NCI-H345 treated with DMSO at 0.1 percent for 48 hours (cell line): ENCODE measurements at regions not wholly inside any gene's neighbourhood (a gene's known extent, or its start where the extent isn't known, plus 50 kb on each side); places are given as distances from the start of the nearest gene placed in this dataset.
"Not testable (repeated sequence)": the region's sequence is repeated elsewhere in the genome, so short reads cannot be mapped to it uniquely, and the experiment has no call there.

Experiments
- DNase-seq: peaks from one replicate; lab custom pipeline; 2025; ENCODE audit not compliant: unreplicated experiment; lab: John Stamatoyannopoulos, UW

DNA sequence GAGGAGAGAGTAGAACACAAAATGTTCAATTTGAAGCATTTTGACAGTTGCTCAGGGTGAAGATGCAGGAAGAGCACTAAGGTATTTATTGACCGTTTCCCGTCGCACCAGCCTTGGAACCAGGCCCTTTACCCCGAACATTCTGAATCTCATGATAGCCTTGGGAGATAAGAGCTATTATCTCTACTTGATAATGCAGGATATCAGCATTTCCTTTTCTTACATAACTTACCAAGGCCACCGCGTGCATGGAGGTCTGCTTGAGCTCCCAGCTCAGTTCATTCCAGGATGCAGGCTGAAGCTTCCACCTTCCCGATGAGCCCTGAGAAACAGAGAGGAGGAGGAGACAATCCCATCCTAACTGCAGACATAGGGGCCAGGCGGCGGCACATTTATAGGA is 324.2 kb upstream of the COBL start:
- DNase-seq: no peak

DNA sequence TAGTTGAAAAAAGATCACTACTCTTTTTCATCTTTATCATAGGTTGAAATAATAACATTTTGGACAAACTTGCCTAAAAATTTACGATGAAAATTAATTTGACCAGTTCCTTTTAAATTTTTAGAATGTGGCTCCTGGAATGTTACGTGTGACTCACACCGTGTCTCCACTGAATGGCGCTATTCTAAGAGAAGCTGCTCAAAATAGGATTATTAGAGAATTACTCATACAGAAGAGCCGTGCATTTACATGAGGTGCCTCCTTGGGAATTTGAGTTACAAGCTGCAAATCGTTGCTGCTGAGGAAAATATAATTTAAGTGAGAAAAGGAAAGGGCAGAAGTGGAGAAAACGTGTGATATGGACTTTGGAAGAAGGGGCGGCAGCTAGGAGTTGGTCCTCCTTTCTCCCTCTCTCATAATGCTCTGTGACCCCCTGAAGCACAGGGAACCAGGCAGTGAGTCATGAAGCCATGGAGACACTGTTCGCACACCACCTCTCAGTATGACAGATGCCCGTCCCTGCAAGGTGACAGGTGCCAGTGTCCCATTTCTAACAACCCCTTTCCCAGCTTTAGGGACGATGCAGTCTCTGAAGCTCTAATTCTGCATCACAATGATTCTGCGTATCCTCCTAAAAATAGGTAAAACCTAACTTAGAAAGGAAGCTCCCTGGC is 323.2 kb upstream of the COBL start:
- DNase-seq: no peak

DNA sequence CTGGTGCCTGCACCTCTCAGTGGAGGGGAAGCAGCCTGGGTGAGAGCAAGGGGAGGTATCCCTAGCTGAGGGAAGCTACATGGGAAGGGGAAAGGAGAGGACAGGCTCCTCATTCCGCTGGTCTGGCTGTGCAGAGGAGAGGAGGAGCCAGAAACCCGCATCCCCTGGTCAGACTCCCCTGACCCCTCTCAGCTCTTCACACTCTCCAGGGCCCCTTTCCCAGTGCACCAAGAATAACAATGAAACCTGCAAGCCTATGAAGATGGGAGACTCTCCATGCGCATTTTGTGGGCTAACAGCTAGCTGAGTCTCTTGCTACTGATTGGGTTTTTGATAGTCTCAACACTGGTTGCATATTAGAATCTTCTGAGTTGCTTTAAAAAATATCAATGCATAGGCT is 319.9 kb upstream of the COBL start:
- DNase-seq: no peak

DNA sequence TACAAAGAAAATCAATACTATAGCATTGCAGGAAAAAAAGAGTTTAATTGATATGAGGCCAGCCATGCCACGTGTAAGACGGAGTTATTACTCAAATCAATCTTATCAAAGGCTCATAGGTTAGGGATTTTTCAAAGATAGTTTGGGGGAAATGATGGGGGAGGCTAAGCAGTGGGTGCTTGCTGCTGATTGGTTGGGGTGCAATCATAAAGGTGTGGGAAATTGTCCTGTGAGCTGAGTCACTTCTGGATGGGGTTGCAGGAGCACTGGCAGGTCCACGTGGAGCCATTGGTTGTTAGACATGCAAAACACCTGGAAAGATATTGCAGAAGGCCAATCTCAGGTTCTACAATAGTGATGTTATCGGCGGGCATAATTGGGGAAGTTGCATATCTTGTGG is 319.2 kb upstream of the COBL start:
- no peak for DNase-seq

DNA sequence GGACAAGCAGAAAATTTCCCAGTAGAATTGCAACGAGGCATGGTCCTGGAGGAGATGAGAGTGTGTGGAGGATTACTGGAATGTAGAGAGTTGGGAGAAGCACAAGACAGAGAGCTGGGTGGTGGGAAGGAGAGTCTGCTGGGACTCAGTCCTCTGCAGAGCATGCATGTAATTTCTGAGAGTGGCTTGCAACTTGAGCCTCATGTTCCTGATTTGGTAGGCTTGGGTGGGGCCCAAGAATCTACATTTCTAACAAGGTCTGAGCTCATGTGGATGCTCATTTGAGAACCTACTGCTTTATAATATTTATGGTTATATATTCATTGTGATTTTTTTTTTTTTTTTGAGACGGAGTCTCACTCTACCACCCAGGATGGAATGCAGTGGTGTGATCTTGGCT is 317.9 kb upstream of the COBL start:
- DNase-seq: no peak

DNA sequence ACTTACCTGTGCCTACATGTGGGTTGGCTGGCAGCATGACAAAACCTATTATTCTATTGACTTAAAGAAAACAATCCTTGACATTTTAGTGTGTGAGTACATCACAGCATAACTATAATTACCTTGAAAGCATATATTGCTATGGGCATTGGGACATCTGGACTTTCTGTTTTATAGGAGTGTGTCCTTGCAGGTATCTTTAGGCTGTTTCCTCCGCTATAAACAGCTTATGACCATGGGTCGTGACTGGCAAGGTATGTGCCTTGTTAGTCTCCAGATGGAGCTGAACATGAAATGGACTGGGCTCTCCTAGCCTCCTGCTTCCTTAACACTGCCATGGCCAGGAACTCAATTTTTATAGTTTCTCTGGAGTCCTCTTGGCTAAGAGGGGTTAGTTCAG is 317.4 kb upstream of the COBL start:
- no peak for DNase-seq

DNA sequence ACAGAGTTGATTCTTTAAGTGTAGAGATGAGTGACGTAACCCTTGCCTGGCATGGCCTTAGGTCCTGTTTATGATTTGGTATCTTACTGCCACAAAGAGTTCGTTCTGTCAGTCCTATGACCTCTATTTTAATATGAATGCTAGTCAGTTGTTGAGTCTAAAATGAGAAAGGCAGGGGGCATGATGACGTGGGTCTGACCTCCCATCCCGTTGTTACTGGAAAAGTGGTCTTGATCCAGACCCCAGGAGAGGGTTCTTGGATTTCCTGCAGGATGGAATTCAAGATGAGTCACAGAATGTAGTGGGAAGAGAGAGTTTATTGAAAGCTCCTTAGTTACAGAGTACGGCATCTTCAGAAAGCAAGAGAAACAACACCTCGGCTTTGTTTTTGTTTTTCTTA is 317.0 kb upstream of the COBL start:
- DNase-seq: no peak

DNA sequence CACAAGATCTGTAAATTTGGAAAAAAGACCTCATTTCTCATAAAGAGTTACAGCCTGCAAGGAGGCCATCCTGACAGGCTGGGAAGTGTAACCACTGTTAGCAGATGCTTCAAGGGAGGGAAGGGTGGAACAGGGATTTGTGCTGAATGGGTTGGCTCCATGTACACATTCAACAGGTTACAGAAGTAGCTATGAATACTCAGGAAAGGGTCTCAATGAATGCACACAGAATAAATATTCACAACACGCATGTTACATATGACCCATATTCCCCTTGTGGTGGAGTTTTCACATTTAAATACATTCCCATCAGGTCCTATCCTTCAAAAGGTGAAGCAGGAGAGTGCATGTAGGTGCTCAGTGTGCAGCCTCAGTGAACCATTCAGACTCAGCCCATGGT is 316.4 kb upstream of the COBL start:
- DNase-seq: no peak

DNA sequence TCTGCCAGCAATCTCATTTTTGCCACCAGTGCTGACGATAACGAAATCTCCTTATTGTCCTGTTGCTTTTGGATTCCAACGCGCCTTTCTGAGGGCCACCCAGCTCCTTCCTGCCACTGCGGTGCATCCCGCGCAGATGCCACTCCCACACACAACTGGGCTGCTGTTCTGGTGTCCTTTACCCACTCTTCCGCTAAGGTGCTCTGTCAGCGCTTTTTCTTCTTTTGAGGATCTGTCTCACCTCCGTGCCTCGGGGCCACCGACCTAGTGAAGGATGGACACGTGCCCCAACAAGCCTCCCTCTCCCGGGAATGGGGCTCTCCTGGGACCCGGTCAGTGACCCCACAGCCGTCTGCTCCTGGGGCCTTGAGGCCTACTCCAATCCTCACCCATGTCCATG is 314.3 kb upstream of the COBL start:
- DNase-seq: no peak

DNA sequence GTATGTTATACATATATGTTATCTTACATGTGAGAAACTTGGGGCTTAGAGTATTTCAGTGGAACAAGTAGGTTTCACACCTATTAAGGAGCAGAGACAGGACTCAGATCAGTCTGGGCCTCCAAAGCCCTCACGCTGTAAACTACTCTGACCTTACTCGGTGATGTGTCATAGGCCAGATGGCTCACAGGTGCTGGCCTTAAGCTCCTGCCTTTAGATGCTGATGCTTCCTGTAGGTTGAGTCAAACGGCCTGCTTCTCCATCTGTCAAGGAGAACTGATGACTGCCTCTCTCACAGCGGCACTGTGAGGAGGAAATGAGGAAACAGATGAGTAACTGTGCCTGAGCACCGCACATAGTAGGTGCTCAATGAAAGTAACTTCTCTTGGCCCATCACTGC is 312.6 kb upstream of the COBL start:
- DNase-seq: no peak

DNA sequence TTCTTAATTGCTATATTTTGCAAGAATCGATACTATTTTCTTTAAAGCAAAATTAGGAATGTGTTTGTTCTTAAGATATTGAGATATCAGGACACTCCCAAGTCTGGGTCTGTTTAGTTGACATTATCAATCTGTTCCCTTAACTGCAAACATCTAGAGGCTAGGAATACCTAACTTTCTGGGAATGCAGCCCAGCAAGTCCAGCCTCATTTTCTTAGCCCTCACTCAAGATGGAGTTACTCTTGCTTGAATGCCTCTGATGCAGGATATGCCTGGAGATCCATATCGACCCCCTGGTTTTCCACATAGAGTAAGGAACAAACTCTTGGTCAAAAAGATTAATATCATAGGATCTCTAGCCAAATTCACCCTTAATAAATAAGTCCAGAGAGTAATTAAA is 305.3 kb upstream of the COBL start:
- no peak for DNase-seq

DNA sequence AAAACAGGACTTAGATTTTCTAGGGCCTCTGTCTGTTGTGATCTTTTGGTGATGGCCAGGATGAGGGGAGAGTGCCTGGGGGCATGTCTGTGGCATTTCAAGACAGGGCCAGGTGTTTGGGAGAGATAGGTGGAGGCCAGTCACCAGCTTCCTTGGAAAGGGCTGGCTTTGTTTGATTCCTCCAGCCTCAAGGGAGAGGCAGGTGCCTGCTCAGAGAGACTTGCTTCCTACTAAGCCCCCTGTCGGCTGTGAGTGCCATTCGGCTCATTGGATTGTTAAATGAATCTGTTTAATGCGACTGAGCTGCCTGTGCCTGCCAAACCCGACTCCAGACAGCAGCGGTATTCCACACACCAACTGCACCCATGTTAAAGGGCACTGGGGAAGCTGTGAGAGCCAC is 304.1 kb upstream of the COBL start:
- DNase-seq: no peak

DNA sequence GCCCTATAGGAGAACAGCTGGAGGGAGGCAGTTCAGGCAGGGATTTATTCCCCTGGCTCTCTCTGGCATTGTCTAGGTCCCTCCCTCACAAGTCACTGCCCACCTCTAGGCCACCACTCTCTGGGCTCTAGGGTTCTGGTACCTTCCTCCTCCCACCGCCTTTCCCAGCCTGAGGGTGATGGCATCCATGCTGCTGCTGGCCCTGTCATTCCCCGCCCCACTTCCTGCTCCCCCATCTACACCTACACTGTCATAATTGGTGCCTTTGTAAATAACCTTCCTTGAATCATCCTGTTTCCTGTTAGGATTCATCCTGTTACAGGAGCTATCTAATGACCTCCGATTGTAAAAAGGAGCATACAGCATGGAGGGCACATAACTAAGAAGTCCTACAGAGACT is 303.3 kb upstream of the COBL start:
- DNase-seq: no peak

DNA sequence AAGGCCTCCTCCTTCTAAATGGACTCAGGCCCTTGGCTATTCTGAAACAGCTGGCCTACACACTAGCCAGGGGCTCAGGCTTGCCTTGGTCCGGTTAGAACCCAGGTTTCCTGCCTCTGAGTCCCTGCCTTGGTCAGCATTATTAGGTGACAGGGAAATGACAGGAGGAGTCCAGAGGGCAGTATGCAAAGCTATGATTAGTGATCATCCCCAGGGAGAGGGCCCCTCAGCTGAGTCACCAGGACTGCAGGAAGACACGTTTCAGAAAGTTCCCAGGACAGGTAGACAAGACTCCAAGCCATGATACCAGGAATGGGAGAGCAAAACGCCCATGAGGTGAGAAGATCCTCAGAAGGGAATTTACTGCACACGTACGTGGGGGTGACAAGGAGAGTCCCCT is 301.1 kb upstream of the COBL start:
- DNase-seq: no peak

DNA sequence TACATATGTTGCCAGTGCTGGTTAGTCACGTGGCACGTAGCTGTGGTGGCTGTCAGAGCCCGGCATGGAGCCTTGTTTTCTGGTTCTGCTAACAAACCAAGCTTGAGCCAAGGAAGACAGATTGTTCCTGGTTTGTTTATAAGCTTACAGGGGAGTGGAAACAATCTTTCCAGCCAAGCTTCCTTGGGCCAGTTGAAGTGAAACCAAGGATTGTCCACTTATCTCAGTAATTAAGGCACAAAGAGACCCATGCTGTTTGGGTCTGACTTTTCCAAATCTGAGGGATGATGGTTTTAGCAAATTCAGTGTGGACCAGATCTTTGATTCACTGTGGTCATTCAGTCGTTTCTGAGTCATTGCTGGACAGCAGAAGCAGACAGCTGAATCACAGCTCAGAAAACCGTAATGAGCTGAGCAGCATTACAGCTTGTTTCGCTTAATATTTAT is 297.3 kb upstream of the COBL start:
- DNase-seq: no peak

DNA sequence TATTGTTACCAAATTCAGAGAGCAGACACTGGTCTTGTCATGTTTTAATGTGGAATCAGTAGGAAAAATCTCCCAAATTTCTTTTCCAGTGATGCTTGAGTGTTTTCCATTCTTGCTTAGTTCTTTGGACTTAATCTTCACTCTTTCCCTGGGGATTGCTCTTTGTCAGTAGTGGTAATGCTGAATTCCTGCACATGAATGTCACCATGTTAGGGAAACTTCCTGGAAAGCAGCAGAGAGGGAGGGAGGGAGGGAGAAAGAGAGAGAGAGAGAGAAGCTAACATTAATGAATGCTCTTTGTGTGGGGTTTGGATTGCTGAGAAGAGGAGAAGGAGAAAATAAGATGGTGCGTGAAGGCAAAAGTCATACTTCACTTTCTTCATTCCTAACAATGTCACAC is 295.3 kb upstream of the COBL start:
- DNase-seq: no peak

DNA sequence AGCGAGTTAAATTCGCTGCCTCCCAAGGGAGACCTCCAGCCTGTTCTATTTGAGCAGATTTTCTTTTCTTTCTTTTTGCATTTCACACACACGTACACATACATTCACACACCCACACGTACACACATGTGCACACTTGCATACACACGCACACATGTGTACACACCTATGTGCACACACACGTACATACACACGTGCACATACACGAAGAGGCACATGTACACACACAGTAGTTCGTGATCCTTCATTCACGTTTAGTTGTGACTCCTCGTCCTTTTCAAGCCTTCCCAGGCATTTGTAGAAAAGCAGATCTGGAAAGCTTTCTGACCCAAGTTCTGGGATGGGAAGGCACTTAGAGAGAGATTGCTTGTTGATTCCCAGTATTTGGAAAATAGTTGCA is 290.8 kb upstream of the COBL start:
- DNase-seq: no peak

DNA sequence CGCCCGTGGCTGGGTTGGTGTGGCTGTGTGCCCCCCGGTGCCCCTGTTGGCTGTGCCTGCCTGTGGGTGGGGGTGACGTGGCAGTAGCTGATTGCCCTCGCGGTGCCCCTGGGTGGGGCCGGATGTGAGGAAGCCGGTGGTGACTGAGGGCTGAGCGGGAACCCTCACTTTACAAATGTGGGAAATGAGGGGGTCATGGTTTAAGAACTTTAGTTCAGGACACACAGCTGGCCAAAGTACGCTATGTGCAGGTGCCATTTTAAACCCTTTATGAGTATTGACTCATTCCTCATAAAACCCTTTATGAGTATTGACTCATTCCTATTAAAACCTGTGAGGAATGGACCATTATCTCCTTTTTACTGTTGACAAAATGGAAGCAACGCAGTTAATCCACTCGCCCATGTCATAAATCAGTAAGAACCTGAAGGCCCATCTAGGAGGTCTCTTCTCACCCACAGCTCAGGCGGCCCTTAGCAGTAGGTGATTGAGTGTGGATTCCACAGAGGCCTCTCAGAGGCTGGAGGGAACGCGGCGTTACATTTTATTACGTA is 290.1 kb upstream of the COBL start:
- no peak for DNase-seq

DNA sequence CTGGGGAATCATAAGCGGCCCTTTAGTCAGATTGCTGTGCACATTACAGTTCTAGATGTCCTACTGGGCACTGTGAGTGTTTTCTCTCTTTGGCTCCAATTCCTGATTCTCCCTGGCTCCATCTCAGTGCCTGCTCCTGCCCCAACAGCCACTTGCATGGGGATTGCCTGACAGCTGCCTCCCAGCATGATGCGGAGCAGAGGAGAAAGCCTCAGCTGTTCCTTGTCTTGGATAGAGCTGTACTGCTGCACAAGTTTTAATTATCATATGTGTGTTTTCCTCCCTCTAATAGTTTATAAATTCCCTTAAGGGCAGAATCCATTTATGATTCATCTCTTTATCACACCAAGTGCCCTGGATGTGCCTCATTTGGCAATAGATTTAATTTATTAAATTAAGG is 285.8 kb upstream of the COBL start:
- no peak for DNase-seq

DNA sequence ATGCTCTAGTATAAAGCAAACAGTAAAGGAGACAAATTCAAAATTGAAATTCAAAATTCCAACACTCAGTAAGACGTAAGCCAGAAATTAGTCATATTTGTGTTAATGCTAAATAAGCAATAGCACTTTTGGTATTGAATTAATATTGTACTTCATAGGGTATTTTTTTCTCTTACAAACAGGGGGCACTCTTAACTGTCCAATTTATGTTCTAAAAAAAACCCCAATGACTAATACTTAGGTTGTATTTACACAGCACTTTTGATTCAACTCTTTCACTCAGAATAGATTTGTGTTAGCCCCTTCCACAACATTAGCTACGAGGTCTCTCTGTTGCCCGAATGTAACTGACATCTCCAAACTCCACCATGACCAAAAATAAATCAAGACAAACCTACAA is 284.9 kb upstream of the COBL start:
- DNase-seq: no peak

DNA sequence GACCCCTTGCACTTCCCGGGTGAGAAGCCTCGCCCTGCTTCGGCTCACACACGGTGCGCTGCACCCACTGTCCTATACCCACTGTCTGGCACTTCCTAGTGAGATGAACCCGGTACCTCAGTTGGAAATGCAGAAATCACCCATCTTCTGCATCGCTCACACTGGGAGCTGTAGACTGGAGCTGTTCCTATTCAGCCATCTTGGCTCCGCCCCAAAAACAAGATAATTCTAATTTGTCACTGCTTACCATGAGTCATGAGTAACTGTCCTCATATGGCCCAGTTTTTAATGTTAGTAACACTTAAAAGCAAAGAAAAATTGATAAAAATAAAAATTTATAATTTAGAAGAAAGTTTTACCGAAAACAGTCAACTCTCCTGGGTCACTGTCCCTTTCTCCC is 283.3 kb upstream of the COBL start:
- DNase-seq: not testable (repeated sequence)

DNA sequence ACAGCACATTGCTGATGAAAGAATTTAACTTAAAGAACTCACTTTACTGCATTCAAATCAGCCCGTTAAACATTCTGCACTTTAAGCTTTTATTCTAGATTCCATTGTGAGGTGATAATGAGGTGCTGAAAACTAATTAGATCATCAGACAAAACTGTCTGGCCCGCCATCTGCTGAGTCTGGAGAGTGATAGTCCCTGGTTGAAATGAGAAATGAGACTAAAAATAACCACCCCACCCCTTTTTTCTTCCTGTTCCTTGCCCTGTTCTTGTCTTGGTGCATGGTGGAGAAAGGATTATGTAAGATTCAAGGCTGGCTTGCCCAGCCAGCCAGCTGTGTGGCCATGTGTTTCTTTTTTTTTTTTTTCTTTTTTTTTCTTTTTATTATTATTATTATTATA is 277.0 kb upstream of the COBL start:
- no peak for DNase-seq

DNA sequence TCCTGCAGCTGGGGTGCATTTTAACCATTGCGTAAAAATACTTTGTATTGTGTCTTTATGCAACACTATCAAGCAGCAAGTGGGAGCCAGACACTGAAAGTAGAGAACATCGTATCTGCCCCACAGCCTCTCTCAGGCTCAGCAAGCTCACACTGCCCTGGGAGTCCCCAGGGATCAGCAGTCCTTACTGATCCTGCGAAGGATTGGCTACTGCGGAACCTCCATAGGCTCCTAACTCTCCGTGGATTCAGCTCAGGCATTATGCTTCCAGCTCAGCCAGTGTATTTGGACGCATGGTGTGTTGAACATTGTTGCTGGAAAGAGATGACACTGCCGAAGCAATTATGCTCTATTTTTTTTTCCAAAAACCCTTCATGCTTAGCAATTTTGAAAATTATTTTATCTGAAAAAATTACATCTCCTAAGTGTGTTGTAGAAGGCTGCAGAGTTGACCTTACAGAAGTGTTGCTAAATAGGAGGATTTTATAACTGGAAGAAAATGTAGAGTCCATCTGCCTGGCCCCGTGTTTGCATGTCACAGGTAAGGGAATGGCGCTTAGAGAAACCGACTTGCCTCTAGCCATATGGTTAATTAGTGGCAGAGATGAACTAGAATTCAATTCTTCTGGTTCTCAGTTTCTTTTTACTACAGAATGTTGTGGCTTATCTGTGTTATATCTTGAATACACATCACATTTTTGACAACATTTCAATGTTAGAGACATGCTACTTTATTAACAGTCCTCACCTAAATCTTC is 276.4 kb upstream of the COBL start:
- no peak for DNase-seq
